Gastrocnemius medialis (tissue), 4 donors: ENCODE measurements at regions not wholly inside any gene's neighbourhood (a gene's known extent, or its start where the extent isn't known, plus 50 kb on each side); places are given as distances from the start of the nearest gene placed in this dataset.

ENCODE experiments used
- ATAC-seq, 2 donors: fragments of 150-250 bp; one replicate each; pipeline ENCODE4 v1.9.1; 2016
- DNase-seq, 2 donors: peaks; one replicate each; pipeline ENCODE4 v3.0.0-alpha.2; 2019
- H3K27ac ChIP-seq, 4 donors: fragments of 200-600 bp; sonication (generic); 1 replicate in 1 of 4; 2 replicates in 3 of 4; pipeline ENCODE4 v1.5.1; 2016 to 2018; ENCODE audit warnings: mild to moderate bottlenecking in 2 of 4, moderate library complexity in 1 of 4
- H3K27me3 ChIP-seq, 3 donors: fragments of 200-600 bp; sonication (generic) in 2 of 3; 1 replicate in 1 of 3; 2 replicates in 2 of 3; pipeline versions ENCODE4 v1.5.1 to v1.6.0; 2016 to 2019; ENCODE audit warnings: mild to moderate bottlenecking in 1 of 3, moderate library complexity in 1 of 3
- H3K36me3 ChIP-seq, 2 donors: fragments of 200-600 bp; sonication (generic) in 1 of 2; one replicate each; pipeline ENCODE4 v1.5.1; 2017 to 2018
- H3K4me1 ChIP-seq, 2 donors: fragments of 200-600 bp; sonication (generic) in 1 of 2; one replicate each; pipeline ENCODE4 v1.5.1; 2016 to 2017; ENCODE audit warnings: mild to moderate bottlenecking in 2 of 2
- H3K4me3 ChIP-seq, 4 donors: fragments of 200-600 bp; sonication (generic) in 3 of 4; 1 replicate in 1 of 4; 2 replicates in 3 of 4; pipeline ENCODE4 v1.5.1; 2016 to 2019; ENCODE audit warnings: mild to moderate bottlenecking in 2 of 4
- H3K9me3 ChIP-seq, 3 donors: fragments of 200-600 bp; sonication (generic) in 2 of 3; 1 replicate in 1 of 3; 2 replicates in 2 of 3; pipeline ENCODE4 v1.5.1; 2016 to 2019
- CTCF ChIP-seq, 5 experiments: fragments of 450-650 bp in 3 of 5; fragments of 200-600 bp in 2 of 5; sonication (generic) in 2 of 5; IDR thresholded peaks in 4 of 5; conservative IDR thresholded peaks in 1 of 5; 1 replicate in 4 of 5; 2 replicates in 1 of 5; pipeline ENCODE4 v1.5.1; 2016 to 2019; ENCODE audit warnings: antibody characterized with exemption in 5 of 5, mild to moderate bottlenecking in 3 of 5, moderate library complexity in 3 of 5
- POLR2A ChIP-seq, 2 donors: fragments of 450-650 bp; IDR thresholded peaks; one replicate each; pipeline ENCODE4 v1.6.1; 2017; ENCODE audit warnings: antibody characterized with exemption in 2 of 2, mild to moderate bottlenecking in 2 of 2, moderate library complexity in 2 of 2
- in situ Hi-C, 4 donors: fragments of 200-750 bp; cut with MboI; loops; one replicate each; pipeline versions ENCODE4 v1.15.0 to v1.8.0; 2017; ENCODE audit warnings: low sequenced_read_pairs in 4 of 4
- intact Hi-C: fragments of 100-400 bp; cut with DNase I; formaldehyde crosslinking; loops from one replicate; pipeline ENCODE4 v1.15.1; 2023; ENCODE audit warnings: low total_unique reads

- ATAC-seq (peak; percentile 85 to 91), DNase-seq (no peak)
- TF ChIP-seq POLR2A (IDR thresholded peaks at IDR 0.05): no peak
- no peak for TF ChIP-seq CTCF (IDR thresholded peaks at IDR 0.05 in 4 of 5, conservative IDR thresholded peaks at IDR 0.05 in 1 of 5)
- Histone ChIP-seq H3K27ac (no peak overlapping the region), H3K27me3 (no peaks in the 10 kb centered on the region), H3K9me3 (no peaks in the 10 kb centered on the region), H3K4me3 (no peak overlapping the region), H3K36me3 (no peaks in the 10 kb centered on the region), H3K4me1 (no peaks in the 10 kb centered on the region)
- intact Hi-C loops (no loop called here), in situ Hi-C loops (no loop called here)
Observed at GRCh38 chr15:31752065-31752762, 278.1 kb upstream of the CHRNA7 start.

GRCh38 chr15:31752905-31753304 lies 277.4 kb upstream of the CHRNA7 start:
- TF ChIP-seq POLR2A (IDR thresholded peaks at IDR 0.05): no peak
- Histone ChIP-seq H3K4me3 (no peak overlapping the region), H3K27me3 (no peaks in the 10 kb centered on the region), H3K4me1 (no peaks in the 10 kb centered on the region), H3K36me3 (no peaks in the 10 kb centered on the region), H3K27ac (no peak overlapping the region), H3K9me3 (no peaks in the 10 kb centered on the region)
- DNase-seq (no peak), ATAC-seq (no peak)
- in situ Hi-C loops (no loop called here), intact Hi-C loops (no loop called here)

GRCh38 chr15:31758126-31758525 lies 272.2 kb upstream of the CHRNA7 start:
- in situ Hi-C loops: no loop called here
- TF ChIP-seq CTCF (IDR thresholded peaks at IDR 0.05 in 4 of 5, conservative IDR thresholded peaks at IDR 0.05 in 1 of 5) (no peak), POLR2A (IDR thresholded peaks at IDR 0.05) (no peak)
- ATAC-seq: no peak

GRCh38 chr15:31768055-31768454 lies 262.3 kb upstream of the CHRNA7 start:
- H3K4me1 ChIP-seq: no peaks in the 10 kb centered on the region
- no peaks in the 10 kb centered on the region for H3K27me3 ChIP-seq
- H3K9me3 ChIP-seq: no peaks in the 10 kb centered on the region
- intact Hi-C loops (no loop called here), in situ Hi-C loops (no loop called here)
- no peak for TF ChIP-seq CTCF (IDR thresholded peaks at IDR 0.05 in 4 of 5, conservative IDR thresholded peaks at IDR 0.05 in 1 of 5)
- TF ChIP-seq POLR2A (IDR thresholded peaks at IDR 0.05): no peak
- DNase-seq: no peak
- no peak for ATAC-seq
- no peak overlapping the region for H3K27ac ChIP-seq
- H3K4me3 ChIP-seq: no peak overlapping the region
- no peaks in the 10 kb centered on the region for H3K36me3 ChIP-seq

More at GRCh38 chr15:31758126-31758525, 272.2 kb upstream of the CHRNA7 start:
- intact Hi-C loops: no loop called here
- H3K27me3 ChIP-seq: no peaks in the 10 kb centered on the region
- no peak for DNase-seq
- no peaks in the 10 kb centered on the region for H3K4me1 ChIP-seq
- H3K4me3 ChIP-seq: no peak overlapping the region
- H3K27ac ChIP-seq: no peak overlapping the region
- H3K36me3 ChIP-seq: no peaks in the 10 kb centered on the region
- H3K9me3 ChIP-seq: no peaks in the 10 kb centered on the region

GRCh38 chr15:31774045-31774444 lies 256.3 kb upstream of the CHRNA7 start:
- TF ChIP-seq POLR2A (IDR thresholded peaks at IDR 0.05): no peak
- no peak for TF ChIP-seq CTCF (IDR thresholded peaks at IDR 0.05 in 4 of 5, conservative IDR thresholded peaks at IDR 0.05 in 1 of 5)

More at GRCh38 chr15:31774045-31774444, 256.3 kb upstream of the CHRNA7 start:
- no peaks in the 10 kb centered on the region for H3K9me3 ChIP-seq
- no peaks in the 10 kb centered on the region for H3K27me3 ChIP-seq
- intact Hi-C loops (no loop called here), in situ Hi-C loops (no loop called here)
- H3K27ac ChIP-seq: no peak overlapping the region
- no peaks in the 10 kb centered on the region for H3K36me3 ChIP-seq
- ATAC-seq (no peak), DNase-seq (no peak)
- H3K4me1 ChIP-seq: no peaks in the 10 kb centered on the region
- no peak overlapping the region for H3K4me3 ChIP-seq
